ENCODE measurements at regions not wholly inside any gene's neighbourhood (a gene's known extent, or its start where the extent isn't known, plus 50 kb on each side); places are given as distances from the start of the nearest gene placed in this dataset.

DNA sequence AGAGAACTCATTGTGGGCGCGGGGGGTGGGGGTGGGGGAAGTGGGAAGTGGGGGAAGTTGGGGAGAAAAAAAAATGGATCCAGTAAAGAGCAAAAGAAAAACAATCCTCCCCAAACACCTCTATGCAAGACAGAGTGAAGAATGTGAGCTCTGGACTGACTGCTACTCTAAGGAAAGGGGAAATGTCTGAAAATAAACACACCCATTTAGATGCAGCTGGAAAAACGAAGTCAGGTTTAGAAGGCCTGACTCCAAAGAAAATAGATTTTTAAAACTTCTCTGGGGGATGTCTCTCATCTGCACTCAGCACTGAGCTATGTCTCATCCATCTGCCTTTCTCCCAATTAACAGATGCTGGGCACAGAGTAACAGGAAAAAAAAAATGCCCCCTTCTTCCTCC, 904.4 kb downstream of the GALC start:
- CTCF ChIA-PET = interaction anchor here (0.6 kb wide), 1 partner anchor 787 kb away, joined by 3 read pairs; no protein-coding TSS in a partner anchor
- BruUV-seq (replicated peaks) = no TSS peak

DNA sequence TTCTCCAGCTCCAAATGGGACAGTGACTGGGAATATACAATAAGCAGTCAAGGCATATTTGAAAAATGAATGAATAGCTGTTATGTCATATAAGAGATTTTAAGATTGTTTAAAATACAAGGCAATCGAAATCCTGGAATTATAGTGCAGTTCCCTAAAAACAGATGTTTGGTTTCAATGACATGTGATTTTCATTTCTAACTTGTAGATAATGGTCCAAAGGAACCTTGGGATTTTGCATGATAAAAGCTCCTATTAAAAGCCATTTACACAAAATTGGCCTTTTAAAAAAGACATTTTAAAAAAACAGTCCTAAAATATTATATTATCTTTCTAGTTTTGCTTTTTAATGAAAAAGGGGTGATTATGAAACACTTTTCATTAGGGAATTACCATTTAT, 905.1 kb downstream of the GALC start:
- no peaks in the 10 kb centered on the region for H4K20me1 ChIP-seq (replicated peaks; ENCODE audit: control insufficient read depth, extremely low read depth, insufficient read depth, low read length)
- no peaks in the 10 kb centered on the region for H3K36me3 ChIP-seq (ENCODE audit: control insufficient read depth in 2 of 2, extremely low read depth in 1 of 2, insufficient read depth in 2 of 2, low read length in 2 of 2)
- no peaks in the 10 kb centered on the region for H3K27me3 ChIP-seq (ENCODE audit: control insufficient read depth in 2 of 2, insufficient read depth in 2 of 2, low read length in 2 of 2)
- no peak for FAIRE-seq
- no TSS peak for BruUV-seq (replicated peaks)
- H3K4me2 ChIP-seq (ENCODE audit: insufficient read depth, low read length) = no peak overlapping the region
- POLR2A ChIA-PET = no interaction called here
- H3K79me2 ChIP-seq (ENCODE audit: control insufficient read depth, insufficient read depth, low read length) = no peaks in the 10 kb centered on the region
- CTCF ChIA-PET = interaction anchor here (0.6 kb wide), 1 partner anchor 786 kb away, joined by 3 read pairs; no protein-coding TSS in a partner anchor
- no peak for DNase-seq (ENCODE audit: low read depth, low spot score)
- intact Hi-C loops (cut with micrococcal nuclease) (no loop called here), dilution Hi-C loops (cut with MboI; ENCODE audit: extremely low pct_ligation_motif_present, low sequenced_read_pairs) (no loop called here)
- H3K4me1 ChIP-seq (ENCODE audit: control insufficient read depth, extremely low read depth, insufficient read depth, low read length) = no peaks in the 10 kb centered on the region
- no peak overlapping the region for H3K9ac ChIP-seq (replicated peaks; ENCODE audit: extremely low read depth, insufficient read depth, low read length)
- no peaks in the 10 kb centered on the region for H3K9me1 ChIP-seq (replicated peaks; ENCODE audit: control insufficient read depth, extremely low read depth, insufficient read depth, low read length)
- H3K9me3 ChIP-seq (replicated peaks; ENCODE audit: control insufficient read depth, insufficient read depth, low read length) = peaks cover 4% of the 10 kb centered on the region
- no peak for TF ChIP-seq JUN (IDR thresholded peaks at IDR 0.05; ENCODE audit: borderline replicate concordance, insufficient read depth, insufficient read length, low read depth)
- no peak for TF ChIP-seq GATA2 (IDR thresholded peaks at IDR 0.05; ENCODE audit: insufficient read depth, insufficient read length, low read depth, low read length)
- no peak for TF ChIP-seq MYC (IDR thresholded peaks at IDR 0.05; ENCODE audit: low read depth, low read length)
- no peak for TF ChIP-seq POLR2AphosphoS5 (IDR thresholded peaks at IDR 0.05; ENCODE audit: insufficient read depth, low read depth, low read length)
- H3K27ac ChIP-seq (ENCODE audit: insufficient read depth, low read depth, low read length) = no peak overlapping the region
- no peak overlapping the region for H3K4me3 ChIP-seq (replicated peaks in 1 of 3; ENCODE audit: insufficient read depth in 1 of 3, low read depth in 1 of 3, low read length in 3 of 3)
- H2AFZ ChIP-seq (ENCODE audit: low read depth, low read length) = no peak overlapping the region

More for the DNA sequence above, 904.4 kb downstream of the GALC start:
- Histone ChIP-seq H3K79me2 (ENCODE audit: control insufficient read depth, insufficient read depth, low read length) (no peaks in the 10 kb centered on the region), H3K27ac (ENCODE audit: insufficient read depth, low read depth, low read length) (no peak overlapping the region), H3K27me3 (ENCODE audit: control insufficient read depth in 2 of 2, insufficient read depth in 2 of 2, low read length in 2 of 2) (no peaks in the 10 kb centered on the region), H3K36me3 (ENCODE audit: control insufficient read depth in 2 of 2, extremely low read depth in 1 of 2, insufficient read depth in 2 of 2, low read length in 2 of 2) (no peaks in the 10 kb centered on the region), H3K9me3 (replicated peaks; ENCODE audit: control insufficient read depth, insufficient read depth, low read length) (peaks cover 4% of the 10 kb centered on the region), H3K9me1 (replicated peaks; ENCODE audit: control insufficient read depth, extremely low read depth, insufficient read depth, low read length) (no peaks in the 10 kb centered on the region), H3K4me3 (replicated peaks in 1 of 3; ENCODE audit: insufficient read depth in 1 of 3, low read depth in 1 of 3, low read length in 3 of 3) (no peak overlapping the region), H3K4me1 (ENCODE audit: control insufficient read depth, extremely low read depth, insufficient read depth, low read length) (no peaks in the 10 kb centered on the region), H3K4me2 (ENCODE audit: insufficient read depth, low read length) (no peak overlapping the region), H3K9ac (replicated peaks; ENCODE audit: extremely low read depth, insufficient read depth, low read length) (no peak overlapping the region), H2AFZ (ENCODE audit: low read depth, low read length) (no peak overlapping the region), H4K20me1 (replicated peaks; ENCODE audit: control insufficient read depth, extremely low read depth, insufficient read depth, low read length) (no peaks in the 10 kb centered on the region)
- dilution Hi-C loops (cut with MboI; ENCODE audit: extremely low pct_ligation_motif_present, low sequenced_read_pairs) (no loop called here), intact Hi-C loops (cut with micrococcal nuclease) (no loop called here)
- TF ChIP-seq FOS (IDR thresholded peaks at IDR 0.05; ENCODE audit: borderline replicate concordance, insufficient read depth, low read length) (no peak), MYC (IDR thresholded peaks at IDR 0.05; ENCODE audit: low read depth, low read length) (no peak), EZH2 (IDR thresholded peaks at IDR 0.05; ENCODE audit: borderline replicate concordance, low read depth, low read length, severe bottlenecking) (no peak), POLR2A (IDR thresholded peaks at IDR 0.05; ENCODE audit: low read depth, low read length) (no peak), JUN (IDR thresholded peaks at IDR 0.05; ENCODE audit: borderline replicate concordance, insufficient read depth, insufficient read length, low read depth) (no peak), GATA2 (IDR thresholded peaks at IDR 0.05; ENCODE audit: insufficient read depth, insufficient read length, low read depth, low read length) (no peak), POLR2AphosphoS5 (IDR thresholded peaks at IDR 0.05; ENCODE audit: insufficient read depth, low read depth, low read length) (no peak)
- TF ChIP-seq, protein P1, sequence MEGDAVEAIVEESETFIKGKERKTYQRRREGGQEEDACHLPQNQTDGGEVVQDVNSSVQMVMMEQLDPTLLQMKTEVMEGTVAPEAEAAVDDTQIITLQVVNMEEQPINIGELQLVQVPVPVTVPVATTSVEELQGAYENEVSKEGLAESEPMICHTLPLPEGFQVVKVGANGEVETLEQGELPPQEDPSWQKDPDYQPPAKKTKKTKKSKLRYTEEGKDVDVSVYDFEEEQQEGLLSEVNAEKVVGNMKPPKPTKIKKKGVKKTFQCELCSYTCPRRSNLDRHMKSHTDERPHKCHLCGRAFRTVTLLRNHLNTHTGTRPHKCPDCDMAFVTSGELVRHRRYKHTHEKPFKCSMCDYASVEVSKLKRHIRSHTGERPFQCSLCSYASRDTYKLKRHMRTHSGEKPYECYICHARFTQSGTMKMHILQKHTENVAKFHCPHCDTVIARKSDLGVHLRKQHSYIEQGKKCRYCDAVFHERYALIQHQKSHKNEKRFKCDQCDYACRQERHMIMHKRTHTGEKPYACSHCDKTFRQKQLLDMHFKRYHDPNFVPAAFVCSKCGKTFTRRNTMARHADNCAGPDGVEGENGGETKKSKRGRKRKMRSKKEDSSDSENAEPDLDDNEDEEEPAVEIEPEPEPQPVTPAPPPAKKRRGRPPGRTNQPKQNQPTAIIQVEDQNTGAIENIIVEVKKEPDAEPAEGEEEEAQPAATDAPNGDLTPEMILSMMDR (IDR thresholded peaks at IDR 0.05; ENCODE audit: extremely low read depth in 1 of 2, insufficient read depth in 1 of 2, low read depth in 1 of 2, low read length in 2 of 2) = no peak
- FAIRE-seq = no peak
- POLR2A ChIA-PET = no interaction called here
- no peak for DNase-seq (ENCODE audit: low read depth, low spot score)
